Thyroid gland (tissue), 4 donors: ENCODE measurements at regions not wholly inside any gene's neighbourhood (a gene's known extent, or its start where the extent isn't known, plus 50 kb on each side); places are given as distances from the start of the nearest gene placed in this dataset.

Source experiments
- DNase-seq, 2 donors: peaks; one replicate each; pipeline ENCODE4 v3.0.0-alpha.2; 2019
- H3K27ac ChIP-seq, 3 donors: fragments of 200-600 bp; sonication (generic); 1 replicate in 2 of 3; 2 replicates in 1 of 3; pipeline ENCODE4 v1.5.1; 2016 to 2019; ENCODE audit warnings: mild to moderate bottlenecking in 1 of 3, moderate library complexity in 1 of 3
- H3K27me3 ChIP-seq: fragments of 200-600 bp; sonication (generic); one replicate; pipeline ENCODE4 v1.5.1; 2019
- H3K36me3 ChIP-seq, 2 donors: fragments of 200-600 bp; sonication (generic); one replicate each; pipeline ENCODE4 v1.5.1; 2016 to 2019
- H3K4me1 ChIP-seq, 2 donors: fragments of 200-600 bp; sonication (generic); one replicate each; pipeline ENCODE4 v1.5.1; 2017 to 2019
- H3K4me3 ChIP-seq, 3 donors: fragments of 200-600 bp; sonication (generic); replicated peaks in 1 of 3; 1 replicate in 2 of 3; 2 replicates in 1 of 3; pipeline ENCODE4 v1.5.1; 2016; ENCODE audit warnings: mild to moderate bottlenecking in 1 of 3
- H3K9me3 ChIP-seq: fragments of 200-600 bp; sonication (generic); one replicate; pipeline ENCODE4 v1.5.1; 2017
- CTCF ChIP-seq, 6 experiments: fragments of 200-600 bp in 3 of 6; fragments of 450-650 bp in 3 of 6; sonication (generic) in 3 of 6; IDR thresholded peaks; one replicate each; pipeline ENCODE4 v1.5.1; 2016 to 2019; ENCODE audit warnings: antibody characterized with exemption in 6 of 6, mild to moderate bottlenecking in 2 of 6, inconsistent platforms in 1 of 6, moderate library complexity in 1 of 6
- POLR2A ChIP-seq, 2 donors: fragments of 450-650 bp; IDR thresholded peaks; one replicate each; pipeline ENCODE4 v1.6.1; 2017; ENCODE audit warnings: antibody characterized with exemption in 2 of 2, mild to moderate bottlenecking in 2 of 2, moderate library complexity in 1 of 2
- WGBS, 2 donors: methylation state at CpG; one replicate each; pipeline ENCODE4 v1.1.5; 2017; 5-methylcytosine and 5-hydroxymethylcytosine counted together
- intact Hi-C: fragments of 100-400 bp; cut with DNase I; formaldehyde crosslinking; loops from one replicate; pipeline ENCODE4 v1.15.1; 2023

- Histone ChIP-seq H3K27ac (no peak overlapping the region), H3K9me3 (no peaks in the 10 kb centered on the region), H3K36me3 (no peaks in the 10 kb centered on the region), H3K4me1 (no peaks in the 10 kb centered on the region), H3K27me3 (no peaks in the 10 kb centered on the region), H3K4me3 (no peak overlapping the region)
- 81 to 82% methylated on average over 7 of the region's 7 CpGs for WGBS, 2 donors
- no peak for DNase-seq
- intact Hi-C loops: no loop called here
- no peak for TF ChIP-seq CTCF (IDR thresholded peaks at IDR 0.05)
- no peak for TF ChIP-seq POLR2A (IDR thresholded peaks at IDR 0.05)
These were observed 239.1 kb upstream of the ARID2 start for GRCh38 chr12:45490232-45490881.

GRCh38 chr12:45494279-45494678, 235.2 kb upstream of the ARID2 start:
- no peak overlapping the region for H3K4me3 ChIP-seq
- no peak for DNase-seq
- H3K27ac ChIP-seq: no peak overlapping the region
- H3K36me3 ChIP-seq: no peaks in the 10 kb centered on the region
- H3K4me1 ChIP-seq: no peaks in the 10 kb centered on the region
- H3K27me3 ChIP-seq: no peaks in the 10 kb centered on the region
- intact Hi-C loops: no loop called here
- H3K9me3 ChIP-seq: no peaks in the 10 kb centered on the region
- TF ChIP-seq CTCF (IDR thresholded peaks at IDR 0.05) (no peak), POLR2A (IDR thresholded peaks at IDR 0.05) (no peak)
- WGBS, 2 donors: 89 to 92% methylated on average over 4 of the region's 4 CpGs

- Histone ChIP-seq H3K27ac (no peak overlapping the region), H3K27me3 (no peaks in the 10 kb centered on the region), H3K4me3 (no peak overlapping the region), H3K36me3 (no peaks in the 10 kb centered on the region), H3K4me1 (no peaks in the 10 kb centered on the region), H3K9me3 (no peaks in the 10 kb centered on the region)
- 89 to 93% methylated on average over 1 of the region's 1 CpG for WGBS, 2 donors
- TF ChIP-seq CTCF (IDR thresholded peaks at IDR 0.05) (no peak), POLR2A (IDR thresholded peaks at IDR 0.05) (no peak)
- no peak for DNase-seq
- intact Hi-C loops: no loop called here
These were observed 230.9 kb upstream of the ARID2 start for GRCh38 chr12:45498645-45499044.

GRCh38 chr12:45502481-45503128, 226.9 kb upstream of the ARID2 start:
- Histone ChIP-seq H3K27ac (no peak overlapping the region), H3K4me1 (no peaks in the 10 kb centered on the region), H3K36me3 (no peaks in the 10 kb centered on the region), H3K9me3 (no peaks in the 10 kb centered on the region), H3K4me3 (no peak overlapping the region), H3K27me3 (no peaks in the 10 kb centered on the region)
- TF ChIP-seq CTCF (IDR thresholded peaks at IDR 0.05) (no peak), POLR2A (IDR thresholded peaks at IDR 0.05) (no peak)
- DNase-seq: no peak
- intact Hi-C loops: no loop called here
- WGBS, 2 donors: 75 to 89% methylated on average over 4 of the region's 4 CpGs

GRCh38 chr12:45503899-45504298, 225.6 kb upstream of the ARID2 start:
- H3K27me3 ChIP-seq: no peaks in the 10 kb centered on the region
- no peak for TF ChIP-seq POLR2A (IDR thresholded peaks at IDR 0.05)
- no peak for TF ChIP-seq CTCF (IDR thresholded peaks at IDR 0.05)
- no peaks in the 10 kb centered on the region for H3K9me3 ChIP-seq
- H3K4me3 ChIP-seq: no peak overlapping the region
- intact Hi-C loops: no loop called here
- 65 to 78% methylated on average over 1 of the region's 1 CpG for WGBS, 2 donors
- H3K4me1 ChIP-seq: no peaks in the 10 kb centered on the region
- no peak for DNase-seq
- no peak overlapping the region for H3K27ac ChIP-seq
- no peaks in the 10 kb centered on the region for H3K36me3 ChIP-seq
